ENCODE measurements at regions not wholly inside any gene's neighbourhood (a gene's known extent, or its start where the extent isn't known, plus 50 kb on each side); places are given as distances from the start of the nearest gene placed in this dataset.
"Not testable (repeated sequence)": the region's sequence is repeated elsewhere in the genome, so short reads cannot be mapped to it uniquely, and the experiment has no call there.

DNA sequence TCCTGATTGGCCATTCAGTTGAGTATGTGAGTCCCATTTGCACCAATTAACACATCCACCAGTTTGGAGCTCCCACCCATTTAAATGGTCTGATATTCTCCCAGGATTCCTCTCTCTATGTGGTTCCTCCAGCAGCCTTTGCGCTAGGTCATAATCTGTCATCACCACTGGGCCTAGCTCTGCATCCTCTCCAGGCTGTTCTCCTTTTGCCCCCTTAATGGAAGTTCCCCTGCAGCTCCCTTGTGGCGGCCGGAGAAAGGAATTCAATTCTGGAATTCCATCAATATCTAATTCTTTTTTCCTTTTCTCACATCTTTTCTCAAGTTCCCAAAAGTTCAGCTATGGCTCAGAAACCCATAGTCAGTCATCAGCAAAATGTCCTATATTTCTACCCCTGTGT, 2184.4 kb upstream of the AGA start:
- DNase-seq, result no peak

DNA sequence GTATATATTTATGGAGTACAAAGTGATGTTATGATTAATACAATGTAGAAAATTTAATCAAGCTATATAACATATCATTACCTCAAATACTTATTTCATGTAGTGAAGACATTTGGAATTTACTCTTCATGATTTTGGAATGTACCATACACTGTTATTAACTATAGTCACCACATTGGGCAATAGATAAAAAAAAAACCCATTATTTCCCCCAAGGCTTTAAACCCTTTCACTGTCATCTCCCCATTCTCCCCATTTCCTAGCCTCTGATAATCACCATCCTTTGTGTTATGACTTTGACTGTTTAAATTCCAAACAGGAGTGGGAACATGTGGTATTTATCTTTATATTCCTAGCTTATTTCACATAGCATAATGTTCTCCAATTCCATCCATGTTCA, 2189.1 kb upstream of the AGA start:
- no peak for DNase-seq

DNA sequence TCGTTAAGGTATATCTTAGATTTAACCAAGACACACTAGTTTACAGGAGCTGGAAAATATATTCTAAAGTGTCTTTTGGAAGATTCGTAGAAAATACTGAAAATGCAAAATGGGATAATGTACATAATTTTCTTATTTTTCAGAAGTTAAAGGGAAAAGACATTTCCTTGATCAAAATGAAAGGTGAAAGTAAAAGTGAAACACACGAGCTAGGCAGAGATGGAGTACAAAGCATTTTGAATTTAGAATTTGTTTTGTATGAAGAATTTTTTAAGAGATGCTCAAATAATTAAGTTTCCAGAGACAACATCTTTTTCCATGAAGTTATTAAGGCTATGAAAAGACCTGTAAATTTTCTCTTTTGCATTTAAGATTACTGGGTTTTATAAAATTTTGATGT, 2192.6 kb upstream of the AGA start:
- no peak for DNase-seq

DNA sequence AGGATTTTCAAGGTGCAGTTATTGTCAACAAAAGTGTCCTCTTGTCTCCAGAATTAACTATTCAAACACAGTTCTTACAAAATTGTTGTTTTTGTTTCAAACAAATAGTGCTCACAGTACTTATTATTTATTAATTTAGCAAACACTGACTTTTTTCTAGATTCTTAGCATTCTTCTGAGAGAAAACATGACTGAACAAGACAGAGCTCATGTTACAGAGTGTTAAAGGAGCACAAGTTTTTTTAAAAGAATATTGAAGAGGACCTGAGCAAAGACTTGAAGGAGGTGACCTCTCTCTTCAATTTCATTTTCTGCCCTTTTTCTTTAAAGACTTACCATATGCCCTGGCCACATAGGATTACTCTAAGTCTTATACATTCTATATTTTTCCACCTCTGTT, 2220.3 kb upstream of the AGA start:
- no peak for DNase-seq

DNA sequence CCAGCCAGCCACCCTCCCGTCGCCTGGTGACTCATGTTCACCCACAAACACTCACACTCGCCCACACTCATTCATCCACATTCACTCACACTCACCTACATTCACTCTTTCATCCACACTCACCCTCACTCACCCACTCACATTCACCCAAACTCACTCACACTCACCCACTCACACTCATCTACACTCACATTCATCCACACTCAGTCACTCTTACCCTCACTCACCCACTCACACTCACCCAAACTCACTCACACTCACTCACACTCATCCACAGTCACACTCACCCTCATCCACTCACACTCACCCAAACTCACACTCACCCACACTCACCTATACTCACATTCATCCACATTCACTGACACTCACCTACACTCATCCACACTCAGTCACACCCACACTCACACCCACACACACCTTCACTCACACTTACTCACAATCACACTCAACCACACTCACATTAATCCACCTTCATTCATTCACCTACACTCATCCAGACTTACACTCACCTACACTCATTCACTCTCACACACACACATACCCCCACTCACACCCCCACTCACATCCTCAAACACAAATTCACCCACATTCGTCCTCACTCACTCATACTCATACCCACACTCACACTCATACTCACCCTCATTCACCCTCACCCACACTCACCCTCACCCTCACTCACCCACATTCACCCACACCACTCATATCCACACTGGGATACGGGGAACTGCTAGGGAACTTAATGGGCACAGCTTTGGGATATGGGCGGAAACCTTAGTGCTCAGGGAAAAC, 2221.6 kb upstream of the AGA start:
- peak in 1 of 3 donors; percentile 5 for DNase-seq

DNA sequence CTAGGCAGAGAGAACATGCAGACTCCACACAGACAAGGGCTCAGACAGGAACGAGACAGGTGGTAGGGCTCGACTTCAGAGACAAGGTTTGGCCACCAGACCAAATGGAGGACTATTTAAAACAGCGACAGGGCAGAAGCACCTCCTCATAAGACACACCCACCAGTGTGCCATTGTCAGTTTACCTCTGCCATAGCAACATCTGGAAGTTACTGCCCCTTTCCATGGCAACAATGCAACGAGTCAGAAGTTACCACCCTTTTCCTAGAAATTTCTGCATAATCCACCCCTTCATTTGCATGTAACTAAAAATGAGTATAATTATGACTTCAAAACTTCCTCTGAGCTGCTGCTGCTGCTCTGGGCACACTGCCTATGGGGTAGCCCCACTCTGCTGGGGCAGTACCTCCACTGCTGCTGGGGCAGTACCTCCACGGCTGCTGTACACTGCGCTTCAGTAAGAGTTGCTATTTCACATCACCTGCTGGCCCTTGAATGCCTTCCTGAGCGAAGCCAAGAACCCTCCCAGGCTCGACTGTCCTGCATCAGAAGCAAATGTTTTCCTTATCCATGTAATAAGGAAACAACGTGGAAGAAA, 2222.3 kb upstream of the AGA start:
- DNase-seq, result peak in 1 of 3 donors; percentile 10

DNA sequence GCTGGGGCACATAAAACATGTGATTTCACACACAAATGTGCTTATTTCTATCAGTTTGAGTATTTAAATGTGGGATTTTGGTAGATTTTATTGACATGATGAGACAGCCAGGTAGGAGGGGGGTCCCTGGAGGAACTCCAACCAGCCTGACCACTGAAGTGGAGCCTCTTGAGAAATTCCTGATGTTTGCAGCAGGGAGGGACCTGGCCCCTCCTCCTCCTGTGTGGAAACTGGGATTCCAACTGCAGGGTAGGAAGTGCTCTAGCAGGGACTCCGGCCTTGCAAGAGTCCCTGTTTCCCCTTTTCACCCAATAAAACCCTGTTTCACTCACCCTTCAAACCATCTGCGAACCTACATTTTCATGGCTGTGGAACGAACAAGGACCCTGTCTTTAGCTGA, 2224.0 kb upstream of the AGA start:
- peak in 1 of 3 donors; percentile 11 for DNase-seq

DNA sequence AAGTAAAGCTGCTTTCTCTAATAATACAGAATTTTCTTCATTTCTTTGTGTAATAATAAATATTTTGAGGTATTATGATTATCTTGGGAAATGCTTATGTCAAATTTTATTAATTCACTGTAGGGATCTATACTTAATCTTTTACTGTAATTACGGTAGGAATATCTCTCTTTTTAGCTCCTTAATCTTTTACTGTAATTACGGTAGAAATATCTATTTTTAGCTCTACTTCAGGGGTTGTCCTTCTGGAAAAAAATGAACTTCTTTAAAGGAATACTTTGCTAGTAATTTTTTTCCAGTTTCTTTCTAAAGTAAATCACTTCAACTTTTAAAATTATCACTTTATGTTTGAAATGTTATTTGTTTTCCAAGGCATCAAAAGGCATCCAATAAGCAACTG, 2229.4 kb upstream of the AGA start:
- DNase-seq, result no peak

DNA sequence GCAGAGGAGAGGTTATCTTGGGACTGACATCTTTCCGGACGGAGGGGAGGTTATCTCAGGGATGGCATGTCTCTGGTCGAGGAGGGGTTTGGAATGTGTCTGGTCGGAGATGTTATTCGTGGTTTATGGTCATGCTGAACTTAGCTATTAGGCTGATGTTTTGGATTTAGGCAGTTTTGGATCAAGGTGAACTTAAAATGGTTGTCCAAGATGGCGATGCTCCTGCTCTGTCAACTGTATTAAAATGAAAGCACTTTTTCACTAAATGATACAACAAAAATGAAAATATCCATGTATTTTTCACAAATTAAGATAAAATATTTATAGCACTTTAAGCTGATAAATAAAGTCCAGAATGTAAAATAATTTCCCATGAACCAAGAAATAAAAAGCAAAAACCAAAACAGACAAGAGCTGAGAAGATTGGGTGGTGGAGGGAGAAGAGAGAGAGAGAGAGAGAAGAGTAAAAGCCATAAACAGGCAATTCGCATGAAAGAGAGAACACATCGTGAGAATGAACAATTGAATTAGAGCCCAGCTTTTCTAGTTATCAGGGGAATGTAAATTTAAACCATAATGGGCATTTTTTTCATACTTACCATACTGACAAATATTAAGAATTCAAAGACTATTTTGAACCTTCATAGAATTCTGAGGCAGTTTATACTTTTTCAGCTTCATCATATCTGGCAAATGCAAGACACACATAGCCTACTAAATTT, 2236.0 kb upstream of the AGA start:
- no peak for DNase-seq

DNA sequence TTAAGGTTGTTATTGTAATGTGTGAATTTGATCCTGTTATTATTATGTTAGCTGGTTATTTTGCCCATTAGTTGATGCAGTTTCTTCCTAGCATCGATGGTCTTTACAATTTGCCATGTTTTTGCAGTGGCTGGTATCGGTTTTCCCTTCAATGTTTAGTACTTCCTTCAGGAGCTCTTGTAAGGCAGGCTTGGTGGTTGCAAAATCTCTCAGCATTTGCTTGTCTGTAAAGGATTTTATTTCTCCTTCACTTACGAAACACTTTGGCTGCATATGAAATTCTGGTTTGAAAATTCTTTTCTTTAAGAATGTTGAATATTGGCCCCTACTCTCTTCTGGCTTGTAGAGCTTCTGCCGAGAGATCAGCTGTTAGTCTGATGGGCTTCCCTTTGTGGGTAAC, 2241.4 kb upstream of the AGA start:
- not testable (repeated sequence) for DNase-seq

DNA sequence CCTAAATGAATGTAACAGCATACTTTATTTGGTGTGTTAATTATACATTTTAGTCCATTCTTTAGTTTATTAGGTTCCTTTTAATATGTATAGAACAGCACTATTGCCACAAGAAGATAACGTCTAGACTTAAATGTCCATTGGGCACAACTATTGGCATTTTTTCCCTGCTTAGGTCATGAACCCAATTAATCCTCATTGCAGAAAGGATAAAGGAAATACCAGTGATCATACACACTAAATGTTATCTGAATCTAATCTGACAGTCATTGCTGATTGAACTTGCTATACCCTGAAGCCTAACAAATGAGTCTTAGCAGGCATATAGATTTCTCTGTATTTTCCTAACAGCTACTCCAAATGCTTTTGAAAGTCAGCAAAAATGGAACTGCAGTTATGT, 2250.0 kb upstream of the AGA start:
- DNase-seq, result no peak

DNA sequence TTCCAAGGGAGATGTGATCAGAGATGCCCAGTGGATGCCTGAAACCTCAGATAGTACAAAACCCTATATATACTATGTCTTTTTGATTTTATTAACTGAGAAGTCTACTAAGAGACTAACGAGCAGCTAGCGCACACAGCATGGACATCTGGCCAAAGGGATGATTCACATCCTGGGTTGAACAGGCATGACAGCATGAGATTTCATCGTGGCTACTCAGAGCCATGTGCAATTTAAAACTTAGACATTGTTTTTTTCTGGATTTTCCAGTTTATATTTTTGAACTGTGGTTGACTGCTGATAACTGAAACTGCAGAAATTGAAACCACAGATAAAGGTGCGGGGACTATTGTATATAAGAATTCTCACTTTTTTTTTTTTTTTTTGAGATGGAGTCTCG, 2252.9 kb upstream of the AGA start:
- no peak for DNase-seq

DNA sequence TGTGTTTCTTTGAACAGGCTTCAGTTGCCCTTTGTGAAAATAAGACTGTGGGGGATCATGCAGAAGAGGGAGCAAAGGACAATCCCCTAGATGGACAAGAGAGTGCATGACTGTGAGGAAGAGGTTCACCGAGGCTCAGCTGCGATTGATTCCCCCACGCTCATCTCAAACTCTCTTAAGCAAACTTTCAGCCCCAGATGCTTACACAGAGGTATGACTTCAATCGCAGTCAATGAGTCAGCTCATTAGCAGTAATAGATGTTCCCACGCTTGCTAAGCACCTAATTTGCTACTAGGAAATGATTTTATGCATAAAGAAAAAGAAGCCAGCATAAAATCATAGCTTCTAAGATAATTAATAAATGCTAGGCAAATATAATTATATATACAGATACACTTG, 2256.1 kb upstream of the AGA start:
- no peak for DNase-seq

DNA sequence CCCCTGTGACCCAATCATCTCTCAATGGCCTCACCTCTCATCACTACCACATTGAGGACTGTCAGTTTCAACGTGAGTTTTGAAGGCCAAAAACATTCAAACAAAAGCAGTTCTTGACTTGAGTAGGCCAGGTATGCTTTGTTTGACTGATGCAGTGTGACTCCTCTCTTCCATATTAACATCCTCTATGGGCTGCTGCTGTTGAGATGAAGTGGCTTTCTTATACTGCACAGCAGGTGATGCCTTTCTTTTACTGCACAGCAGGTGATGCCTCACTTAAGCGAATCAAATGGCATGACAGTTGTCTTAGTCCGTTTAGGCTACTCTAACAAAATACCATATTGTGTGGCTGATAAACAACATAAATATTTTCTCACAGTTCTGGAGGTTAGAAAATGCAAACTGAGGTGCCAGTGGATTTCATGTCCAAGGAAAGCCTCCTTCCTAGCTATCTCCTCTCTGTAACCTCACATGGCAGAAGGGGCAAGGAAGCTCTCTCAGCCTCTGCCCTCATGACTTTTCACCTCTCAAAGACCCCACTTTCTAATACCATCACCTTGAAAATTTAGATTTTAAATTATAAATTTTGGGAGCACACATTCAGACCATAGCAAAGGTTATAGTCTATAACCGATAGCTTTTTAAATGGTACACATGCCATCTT, 2267.9 kb upstream of the AGA start:
- DNase-seq, result no peak

DNA sequence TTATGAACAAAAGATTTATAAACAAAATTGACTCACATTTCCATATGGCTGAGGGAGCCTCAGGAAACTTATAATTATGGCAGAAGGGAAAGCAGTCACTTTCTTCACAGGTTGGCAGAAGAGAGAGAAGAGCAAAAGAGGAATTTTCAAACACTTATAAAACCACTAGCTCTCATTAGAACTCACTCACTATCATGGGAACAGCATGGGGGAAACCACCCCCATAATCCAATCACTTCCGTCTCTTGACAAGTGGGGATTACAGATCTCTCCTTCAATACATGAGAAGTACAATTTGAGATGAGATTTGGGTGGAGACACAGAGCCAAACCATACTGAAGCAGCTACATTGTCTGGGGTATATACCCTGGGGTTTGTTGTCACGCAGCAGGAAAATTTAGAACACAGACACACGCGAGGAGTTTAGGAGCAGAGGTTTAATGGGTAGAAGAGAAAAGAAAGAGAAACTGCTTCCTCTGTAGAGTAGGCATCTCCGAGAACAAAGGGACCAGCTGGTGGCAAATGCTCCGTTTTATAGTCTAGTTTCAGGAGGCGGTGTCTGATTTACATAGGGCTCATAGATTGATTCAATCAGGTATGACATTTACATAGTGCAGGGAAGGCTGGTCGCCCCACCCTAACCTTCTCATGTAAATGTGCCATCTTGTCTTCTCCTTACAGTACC, 2277.7 kb upstream of the AGA start:
- no peak for DNase-seq

DNA sequence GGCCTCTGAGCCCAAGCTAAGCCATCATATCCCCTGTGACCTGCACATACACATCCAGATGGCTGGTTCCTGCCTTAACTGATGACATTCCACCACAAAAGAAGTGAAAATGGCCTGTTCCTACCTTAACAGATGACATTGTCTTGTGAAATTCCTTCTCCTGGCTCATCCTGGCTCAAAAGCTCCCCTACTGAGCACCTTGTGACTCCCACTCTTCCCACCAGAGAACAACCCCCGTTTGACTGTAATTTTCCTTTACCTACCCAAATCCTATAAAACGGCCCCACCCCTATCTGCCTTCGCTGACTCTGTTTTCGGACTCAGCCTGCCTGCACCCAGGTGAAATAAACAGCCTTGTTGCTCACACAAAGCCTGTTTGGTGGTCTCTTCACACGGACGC, 2284.3 kb upstream of the AGA start:
- not testable (repeated sequence) for DNase-seq

DNA sequence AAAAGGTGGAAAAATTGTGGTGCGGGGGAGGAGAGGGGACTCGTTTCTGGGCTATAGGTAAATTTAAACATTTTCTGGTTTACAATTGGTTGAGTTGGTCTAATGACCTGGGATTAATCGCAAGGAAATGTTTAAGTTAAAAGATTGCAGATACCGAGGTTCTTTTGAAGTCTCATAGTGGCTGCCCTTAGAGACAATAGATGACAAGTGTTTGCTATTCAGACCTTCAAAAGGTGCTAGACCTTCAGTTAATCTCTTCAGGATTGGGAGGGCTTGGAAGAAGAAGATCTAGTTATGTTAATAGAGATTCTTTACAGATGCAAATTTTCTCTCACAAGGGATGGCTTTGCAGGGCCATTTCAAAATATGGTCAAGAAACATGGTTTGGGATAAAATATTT, 2286.1 kb upstream of the AGA start:
- DNase-seq, result no peak

DNA sequence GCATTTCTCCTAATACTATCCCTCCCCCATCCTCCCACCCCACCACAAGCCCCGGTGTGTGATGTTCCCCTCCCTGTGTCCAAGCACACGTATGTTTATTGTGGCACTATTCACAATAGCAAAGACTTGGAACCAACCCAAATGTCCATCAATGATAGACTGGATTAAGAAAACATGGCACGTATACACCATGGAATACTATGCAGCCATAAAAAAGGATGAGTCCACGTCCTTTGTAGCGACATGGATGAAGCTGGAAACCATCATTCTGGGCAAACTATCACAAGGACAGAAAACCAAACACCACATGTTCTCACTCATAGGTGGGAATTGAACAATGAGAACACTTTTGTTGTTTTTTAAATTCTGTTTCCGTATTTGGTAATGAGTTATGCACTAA, 2294.6 kb upstream of the AGA start:
- not testable (repeated sequence) for DNase-seq

DNA sequence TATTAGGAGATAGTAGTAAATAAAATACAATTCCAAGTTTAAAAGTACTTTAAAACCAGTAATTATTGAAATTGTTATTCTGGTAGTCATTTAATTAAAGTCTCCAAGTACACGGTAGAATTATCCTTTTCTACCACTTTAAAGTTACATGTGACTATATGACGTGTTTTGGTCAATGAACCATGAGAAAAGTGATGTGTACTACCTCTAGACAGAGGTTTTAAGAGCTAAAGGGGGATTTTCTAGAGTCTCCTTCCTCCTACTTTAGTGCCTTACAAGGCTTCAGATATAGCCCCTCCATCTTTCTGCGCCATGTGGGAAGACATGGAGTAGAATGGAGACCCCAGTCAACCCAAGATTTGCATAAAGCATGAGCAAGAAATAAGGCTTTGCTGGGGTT, 2296.6 kb upstream of the AGA start:
- DNase-seq, result no peak

DNA sequence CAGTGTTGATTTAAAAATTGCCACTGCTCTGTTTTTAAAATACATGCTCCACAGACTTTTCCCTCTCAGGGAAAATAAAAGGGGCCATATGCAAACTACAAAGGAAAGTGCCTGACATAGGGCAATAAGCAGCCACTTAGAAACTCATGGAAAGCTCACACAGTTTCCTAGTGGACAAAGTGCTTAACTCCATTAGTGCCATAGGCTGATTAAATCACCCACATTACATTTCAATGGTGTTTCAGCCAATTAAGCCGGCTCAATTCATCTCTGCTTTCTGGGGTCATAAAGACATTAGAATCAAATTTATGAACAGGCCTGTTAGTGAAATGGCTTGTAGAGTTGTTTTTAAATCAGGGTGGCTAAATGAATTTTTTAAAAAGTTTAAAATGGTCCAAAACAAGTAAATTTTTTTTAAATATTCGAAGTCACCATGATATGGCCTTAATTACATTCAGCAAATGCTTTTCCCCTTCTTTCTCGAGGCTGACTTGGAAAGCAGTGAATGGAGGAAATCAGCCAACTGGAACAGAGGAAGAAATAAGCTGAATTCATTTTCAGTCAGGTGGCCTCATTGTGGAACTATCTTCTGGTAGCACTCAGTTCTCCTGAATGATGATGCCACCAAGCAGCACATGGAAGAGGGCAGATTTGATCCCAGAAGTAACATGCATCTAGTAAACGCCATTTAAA, 2305.1 kb upstream of the AGA start:
- no peak for DNase-seq

DNA sequence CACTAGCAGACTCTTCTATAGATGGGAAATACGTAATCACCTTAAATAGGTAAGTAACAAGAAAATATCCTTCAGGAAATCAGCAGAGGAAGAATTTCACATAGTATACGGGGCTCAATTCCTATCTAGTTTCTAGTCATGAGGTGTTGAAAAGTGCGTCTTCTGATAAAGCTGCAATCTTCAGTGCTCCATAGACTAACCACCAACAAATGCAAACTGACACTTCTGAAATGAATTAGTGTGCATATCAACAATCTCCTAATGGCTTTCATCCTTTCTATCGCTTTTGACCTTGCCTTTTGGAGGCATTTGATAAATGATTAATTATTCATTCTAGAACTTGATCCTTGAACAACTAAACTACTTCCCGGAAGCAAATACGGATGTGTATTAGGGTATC, 2306.6 kb upstream of the AGA start:
- no peak for DNase-seq

DNA sequence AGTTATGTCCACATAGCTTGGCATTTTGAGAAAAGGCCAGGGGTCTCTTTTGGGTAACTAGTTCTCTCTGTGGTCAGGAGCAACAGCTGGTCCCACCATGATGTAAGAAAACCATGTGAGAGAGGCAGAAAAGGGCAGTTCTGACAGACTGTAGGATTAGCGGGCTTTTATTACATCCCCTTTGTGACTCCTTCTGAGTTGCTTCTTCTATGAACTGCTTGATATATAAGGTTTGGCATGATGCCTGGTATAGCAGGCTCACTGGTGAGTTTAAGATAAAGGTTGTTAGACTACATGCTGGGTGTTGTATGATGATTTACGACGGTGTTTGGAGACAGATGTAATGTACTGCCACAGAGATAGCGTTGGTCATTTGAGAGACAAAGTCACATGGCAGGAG, 2308.1 kb upstream of the AGA start:
- DNase-seq, result no peak

Data from suppressor macrophage treated with lipopolysaccharide for 1 hour (primary cell).